GM21529 (cell line): ENCODE measurements at regions not wholly inside any gene's neighbourhood (a gene's known extent, or its start where the extent isn't known, plus 50 kb on each side); places are given as distances from the start of the nearest gene placed in this dataset.
"Not testable (repeated sequence)": the region's sequence is repeated elsewhere in the genome, so short reads cannot be mapped to it uniquely, and the experiment has no call there.

ENCODE experiments used
- ATAC-seq: cut with Tn5 transposase; IDR thresholded peaks from one replicate; pipeline ENCODE4 v1.9.1; 2021; ENCODE audit not compliant: unreplicated experiment

DNA sequence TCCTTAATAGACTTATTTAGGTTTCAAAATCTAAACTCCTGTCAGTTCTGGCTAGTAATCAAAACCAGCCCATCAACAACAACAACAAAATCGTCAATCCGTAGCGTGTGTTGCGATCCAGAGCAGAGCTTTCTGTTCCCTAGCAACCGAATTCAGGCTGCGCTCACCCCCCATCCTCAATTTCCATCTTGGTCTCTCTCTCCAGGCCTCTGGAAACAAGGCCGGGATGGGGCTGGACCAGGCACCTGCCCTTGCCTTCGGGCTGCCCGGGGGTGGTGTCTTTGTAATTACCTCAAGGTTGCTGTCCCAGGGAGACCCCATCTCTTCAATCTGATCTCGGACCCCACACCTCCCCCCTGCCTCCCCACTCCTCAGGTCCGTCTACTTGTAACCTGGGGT is 1341.5 kb downstream of the BRD1 start:
- ATAC-seq = no peak

DNA sequence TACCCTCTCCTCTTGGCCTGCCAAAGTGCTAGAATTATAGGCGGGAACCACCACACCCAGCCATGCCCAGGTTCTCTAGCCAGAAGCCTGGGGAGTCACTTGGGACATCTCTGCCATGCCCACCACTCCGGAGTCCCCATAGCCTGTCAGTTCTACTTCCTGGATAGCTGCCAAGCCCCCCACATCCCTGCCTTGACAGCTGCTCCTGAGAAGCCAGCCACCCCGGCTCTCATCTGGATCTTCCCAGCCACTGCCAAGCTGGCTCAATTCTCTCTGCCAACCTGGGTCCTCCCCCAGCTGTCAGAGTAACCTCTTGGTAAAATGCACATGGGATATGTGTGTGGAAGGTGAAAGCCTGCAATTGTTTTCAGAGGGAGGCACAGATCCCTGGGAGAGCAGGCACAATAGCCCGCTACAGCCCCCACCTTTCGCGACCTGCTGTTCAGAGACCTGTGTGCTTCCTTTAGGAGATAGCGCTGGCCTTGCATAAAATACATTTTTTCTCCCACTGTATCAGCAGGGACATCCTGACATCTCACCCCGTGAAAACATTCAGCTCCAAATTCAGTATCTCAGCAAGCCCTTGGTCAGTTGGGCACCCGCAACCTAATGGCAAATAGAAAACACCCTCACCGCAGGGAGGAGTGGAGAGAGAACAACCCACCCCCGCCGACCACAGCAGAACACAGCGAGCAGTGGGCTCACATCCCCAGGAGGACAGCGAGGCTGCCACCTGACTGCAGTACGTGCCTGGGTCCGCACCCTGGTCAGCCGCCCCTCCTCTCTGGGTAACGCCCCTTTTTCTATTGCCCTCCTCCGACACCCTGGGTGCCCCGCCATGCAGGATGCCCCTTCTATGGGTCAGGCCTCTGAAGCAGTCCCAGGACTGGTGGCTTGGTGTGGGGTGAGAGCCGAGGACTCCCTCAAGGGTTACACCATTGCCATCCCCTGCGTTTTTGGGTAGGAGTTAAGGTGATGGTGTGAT is 1342.2 kb downstream of the BRD1 start:
- ATAC-seq = no peak

DNA sequence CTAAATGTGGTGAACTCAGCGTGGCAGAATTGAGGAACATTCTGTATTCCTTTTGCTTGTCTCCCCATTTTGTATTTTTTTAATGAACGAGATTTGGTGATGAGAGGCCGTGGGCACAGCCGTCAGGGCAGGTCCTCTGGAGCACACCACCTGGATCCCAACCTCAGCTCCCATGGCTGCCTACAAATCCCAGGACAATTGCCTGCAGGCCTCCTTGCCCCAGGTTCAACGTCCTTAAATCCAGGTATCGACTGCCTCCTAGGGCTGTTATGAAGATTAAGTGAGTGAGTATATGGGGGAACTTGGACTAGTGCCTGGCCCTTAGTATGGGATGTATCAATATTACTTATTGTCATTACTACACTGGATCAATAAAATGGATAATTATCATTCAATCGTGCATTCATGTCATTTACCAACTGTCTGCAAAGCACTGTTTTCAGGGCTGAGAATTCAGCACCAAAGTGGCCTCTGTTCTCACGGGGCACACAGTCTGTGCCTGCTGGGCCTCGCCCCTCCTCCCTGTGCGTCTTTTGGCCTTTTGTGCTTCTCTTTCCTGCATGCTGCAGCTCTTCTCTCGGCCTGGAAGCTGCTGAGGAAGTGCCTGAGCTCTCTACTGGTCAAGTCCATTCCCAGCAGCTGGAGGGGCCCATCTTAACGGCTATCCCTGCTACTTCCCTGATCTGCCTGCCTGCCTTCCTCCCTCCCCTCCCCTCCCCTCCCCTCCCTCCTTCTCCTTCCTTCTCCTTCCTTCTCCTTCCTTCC is 1343.7 kb downstream of the BRD1 start:
- ATAC-seq = no peak

DNA sequence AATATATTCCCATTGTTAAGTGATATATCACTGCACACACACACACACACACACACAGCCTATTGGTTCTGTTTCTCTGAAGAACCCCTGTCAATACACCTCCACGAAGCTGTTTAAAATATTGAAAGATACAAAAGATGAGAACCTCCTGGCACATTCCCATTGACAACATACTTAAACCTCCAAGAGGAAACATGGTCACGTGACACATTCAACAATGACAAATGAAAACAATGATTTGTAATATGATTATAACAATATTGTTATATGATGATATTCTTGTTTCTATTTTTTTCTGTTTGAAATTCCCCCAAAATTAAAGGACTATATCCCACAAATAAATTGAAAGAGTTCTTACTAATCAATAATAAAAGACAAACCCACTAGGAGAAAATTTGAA is 1344.9 kb downstream of the BRD1 start:
- ATAC-seq = no peak

DNA sequence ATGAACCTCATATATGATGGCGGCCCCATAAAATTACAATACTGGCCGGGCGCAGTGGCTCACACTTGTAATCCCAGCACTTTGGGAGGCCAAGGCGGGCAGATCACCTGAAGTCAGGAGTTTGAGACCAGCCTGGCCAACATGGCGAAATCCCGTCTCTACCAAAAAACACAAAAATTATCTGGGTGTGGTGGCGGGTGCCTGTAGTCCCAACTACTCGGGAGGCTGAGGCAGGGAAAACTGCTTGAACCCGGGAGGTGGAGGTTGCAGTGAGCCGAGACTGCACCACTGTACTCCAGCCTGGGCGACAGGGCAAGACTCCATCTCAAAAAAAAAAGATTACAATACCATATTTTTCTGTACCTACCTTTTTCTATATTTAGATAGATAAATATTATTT is 1345.5 kb downstream of the BRD1 start:
- not testable (repeated sequence) for ATAC-seq

DNA sequence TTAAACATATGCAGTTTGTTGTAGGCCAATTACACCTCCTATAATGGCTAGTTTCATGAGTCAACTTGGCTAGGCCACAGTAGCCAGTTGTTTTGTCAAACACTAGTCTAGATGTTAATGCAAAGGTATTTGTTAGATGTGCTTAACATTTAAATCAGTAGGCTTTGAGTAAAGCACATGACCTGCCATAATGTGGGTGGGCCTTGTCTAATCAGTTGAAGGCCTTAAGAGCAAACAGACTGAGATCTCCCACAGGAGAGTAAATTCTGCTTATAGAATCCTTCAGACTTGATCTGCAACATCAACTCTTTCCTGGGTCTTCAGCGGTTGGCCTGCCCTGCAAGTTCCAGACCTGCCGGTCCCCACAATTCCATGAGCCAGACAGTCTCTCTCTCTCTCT is 1345.9 kb downstream of the BRD1 start:
- ATAC-seq = no peak

DNA sequence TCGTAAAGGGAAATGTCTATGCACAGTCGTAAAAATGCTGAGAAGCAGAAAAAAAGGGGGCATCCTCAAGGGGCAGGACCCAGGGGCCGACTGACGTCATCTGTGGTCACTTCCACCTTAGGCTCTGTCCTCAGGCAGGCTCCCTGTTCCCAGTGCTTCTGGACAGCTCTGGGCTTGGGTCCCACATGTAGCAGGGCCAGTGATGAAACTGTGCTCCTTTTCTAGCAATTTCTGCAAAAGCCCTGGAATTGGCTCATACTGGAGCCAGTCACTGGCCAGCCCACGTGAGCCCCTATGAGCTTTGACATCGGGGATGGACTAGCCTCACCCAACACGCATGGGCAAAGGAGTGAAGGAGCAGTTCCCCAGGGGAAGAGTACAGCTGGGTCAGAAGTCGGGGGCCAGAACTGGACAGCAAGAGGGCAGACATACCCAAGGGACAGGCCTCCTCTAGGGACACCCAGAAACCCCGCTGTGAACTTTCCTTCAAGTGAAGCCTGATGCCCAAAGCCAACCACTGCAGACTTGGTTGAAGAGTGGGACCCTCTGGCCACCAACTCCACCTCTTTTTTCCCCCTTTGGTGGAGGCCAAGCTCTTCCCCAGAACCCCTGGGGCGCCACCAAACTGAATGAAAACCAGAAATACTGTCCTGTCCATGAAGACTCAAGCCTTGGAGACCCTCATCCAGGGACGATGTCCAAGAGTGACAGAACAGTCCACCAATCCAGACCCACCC is 1349.0 kb downstream of the BRD1 start:
- ATAC-seq = no peak

DNA sequence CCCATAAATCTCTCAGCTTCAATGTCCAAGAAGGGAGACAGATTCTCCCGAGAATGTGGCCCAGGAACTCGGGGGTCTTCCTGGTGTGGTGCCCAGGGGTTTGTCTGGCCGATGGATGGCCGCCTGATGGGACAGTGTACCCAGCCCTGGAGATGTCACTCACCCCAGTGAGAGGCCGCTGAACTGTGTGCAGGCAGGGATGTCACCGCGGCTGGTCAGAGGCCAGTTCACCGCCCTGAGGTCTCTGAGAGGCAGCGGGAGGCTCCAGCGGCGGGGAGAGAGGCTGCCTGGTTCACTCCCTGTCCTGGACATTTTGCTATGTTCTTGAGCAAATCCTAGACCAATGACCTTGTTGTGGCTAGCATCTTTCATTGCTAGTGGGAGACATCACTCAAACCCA is 1349.5 kb downstream of the BRD1 start:
- ATAC-seq = no peak

DNA sequence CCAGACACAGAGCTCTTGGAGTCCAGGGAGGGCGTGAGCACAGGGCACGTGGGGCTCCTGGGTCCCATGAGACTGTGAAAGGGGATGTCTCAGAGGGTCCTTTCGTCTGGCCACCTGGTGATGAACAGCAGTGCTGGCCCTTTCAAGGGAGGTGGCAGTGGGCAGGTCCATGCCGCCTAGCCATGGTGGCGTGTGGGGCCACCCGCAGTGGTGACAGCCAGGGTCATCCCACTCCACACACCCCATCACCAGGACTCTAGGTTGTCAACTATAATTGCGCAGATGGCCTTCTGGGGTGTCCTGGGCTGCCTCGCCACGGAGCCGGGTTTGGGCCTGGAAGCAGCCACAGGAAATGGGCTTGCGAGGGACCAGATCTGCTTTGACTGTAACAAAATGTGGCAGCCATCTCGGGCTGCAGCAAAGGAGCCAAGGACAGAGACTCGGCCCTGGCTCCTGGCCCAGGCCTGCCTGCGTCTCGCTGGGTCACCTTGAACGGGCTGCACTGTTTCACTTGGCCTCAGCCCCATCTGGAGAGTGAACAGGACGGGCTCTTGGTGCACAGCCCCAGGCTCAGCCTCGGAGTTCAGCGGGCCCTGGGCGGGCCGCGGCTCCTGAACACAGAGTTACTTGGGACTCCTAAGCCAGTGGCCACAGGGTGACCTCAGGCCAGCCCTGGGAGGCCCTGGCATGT is 1350.5 kb downstream of the BRD1 start:
- ATAC-seq = no peak

DNA sequence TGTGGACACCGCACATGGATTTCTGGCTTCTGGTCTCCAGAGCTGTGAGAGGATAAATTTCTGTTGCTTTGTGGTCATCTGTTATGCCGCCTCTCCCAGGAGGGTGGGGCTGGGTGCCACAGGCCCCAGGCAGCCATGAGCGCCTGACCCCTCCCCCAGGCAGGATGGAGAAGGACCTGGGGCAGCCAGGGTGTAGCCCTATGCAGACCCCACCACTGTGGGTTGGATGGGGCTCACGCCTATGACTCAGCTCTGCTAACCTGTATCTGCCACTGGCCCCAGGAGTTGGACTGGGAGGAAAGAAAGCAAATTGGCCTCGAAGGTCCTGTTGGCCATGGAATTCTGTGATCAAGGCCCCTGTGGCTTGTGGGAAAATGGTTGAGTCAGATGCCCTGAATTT is 1351.1 kb downstream of the BRD1 start:
- no peak for ATAC-seq

DNA sequence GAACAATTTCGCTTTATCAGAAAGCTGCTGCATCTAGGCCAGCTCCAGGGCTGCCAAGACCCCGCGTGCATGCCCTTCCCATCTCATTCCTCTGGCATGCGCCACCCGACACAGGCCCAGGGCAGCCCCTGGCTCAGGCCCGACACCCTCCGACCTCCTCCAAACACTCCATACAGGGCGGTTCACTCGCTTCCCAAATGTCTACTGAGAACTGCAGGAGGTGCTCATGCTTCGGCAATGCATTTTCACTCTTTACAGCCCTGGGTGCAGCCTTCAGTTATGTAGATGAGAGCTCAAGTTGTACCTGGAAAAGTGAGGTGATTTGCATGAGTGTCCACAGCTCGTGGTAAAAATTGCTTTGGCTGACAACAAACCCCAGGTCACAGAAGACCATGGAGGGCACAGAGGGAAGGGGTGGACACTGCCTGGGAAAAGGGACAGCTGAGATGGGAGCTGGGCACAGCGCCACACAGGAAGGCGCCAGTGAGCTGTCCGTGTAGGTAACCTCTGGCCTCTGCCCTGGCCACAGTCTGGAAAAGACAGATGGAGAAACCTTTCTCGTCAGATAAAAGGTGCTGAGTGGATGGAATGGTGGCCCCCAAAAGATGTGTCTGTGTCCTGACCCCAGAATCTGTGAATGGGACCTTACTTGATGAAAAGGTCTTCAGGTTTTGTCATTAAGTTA is 1351.9 kb downstream of the BRD1 start:
- ATAC-seq = no peak

DNA sequence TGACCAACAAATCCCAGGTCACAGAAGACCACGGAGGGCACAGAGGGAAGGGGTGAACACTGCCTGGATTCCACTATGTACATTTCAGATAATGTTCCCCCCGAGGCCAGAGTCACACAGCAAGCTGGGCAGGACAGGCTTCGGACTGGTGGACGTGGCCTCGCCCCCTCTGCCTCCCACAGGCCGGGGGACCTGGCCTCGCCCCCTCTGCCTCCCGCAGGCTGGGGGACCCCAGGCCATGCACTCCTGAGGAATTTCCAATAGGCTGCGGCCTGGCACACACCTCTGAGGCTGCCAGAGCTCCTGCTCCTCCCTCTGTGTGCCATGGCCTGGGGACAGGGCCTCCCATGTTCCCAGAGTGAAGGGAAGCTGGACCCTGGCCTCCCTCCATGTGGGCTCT is 1352.8 kb downstream of the BRD1 start:
- ATAC-seq = no peak

DNA sequence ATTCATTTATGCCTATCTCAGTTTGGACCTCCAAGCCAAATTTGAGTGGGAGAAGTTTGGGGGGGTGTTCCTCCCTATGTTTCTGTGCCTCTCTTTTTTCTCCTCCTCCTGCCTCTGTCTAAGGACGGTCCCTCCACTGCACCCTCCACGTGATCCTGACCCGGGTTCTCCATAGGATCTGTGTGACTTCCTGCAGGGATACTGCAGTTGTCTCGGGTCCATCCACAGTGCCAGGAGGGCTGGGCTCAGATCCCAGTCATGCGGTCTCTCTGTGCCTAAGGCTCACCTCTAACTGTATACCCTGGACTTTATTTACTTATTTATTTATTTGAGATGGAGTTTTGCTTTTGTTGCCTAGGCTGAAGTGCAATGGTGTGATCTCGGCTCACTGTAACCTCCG is 1354.5 kb downstream of the BRD1 start:
- no peak for ATAC-seq

DNA sequence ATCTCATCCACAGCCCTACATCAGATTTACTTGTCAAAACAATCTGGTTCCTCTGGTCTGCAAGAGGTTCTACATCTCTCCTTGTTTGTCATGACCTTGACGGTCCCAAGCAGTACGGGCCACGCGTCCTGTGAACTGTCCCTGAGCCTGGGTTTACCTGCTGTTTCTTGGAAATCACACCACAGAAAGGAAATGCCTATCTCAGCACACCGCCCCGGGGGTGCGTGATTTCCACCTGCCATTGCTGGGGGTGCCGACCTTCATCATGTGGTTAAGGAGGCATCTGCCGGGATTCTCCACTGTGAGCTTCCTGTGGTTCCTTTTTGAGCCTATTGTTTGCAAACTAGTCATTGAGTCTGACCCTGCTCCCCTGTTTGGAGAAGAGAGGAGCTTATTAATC is 1363.4 kb downstream of the BRD1 start:
- no peak for ATAC-seq

DNA sequence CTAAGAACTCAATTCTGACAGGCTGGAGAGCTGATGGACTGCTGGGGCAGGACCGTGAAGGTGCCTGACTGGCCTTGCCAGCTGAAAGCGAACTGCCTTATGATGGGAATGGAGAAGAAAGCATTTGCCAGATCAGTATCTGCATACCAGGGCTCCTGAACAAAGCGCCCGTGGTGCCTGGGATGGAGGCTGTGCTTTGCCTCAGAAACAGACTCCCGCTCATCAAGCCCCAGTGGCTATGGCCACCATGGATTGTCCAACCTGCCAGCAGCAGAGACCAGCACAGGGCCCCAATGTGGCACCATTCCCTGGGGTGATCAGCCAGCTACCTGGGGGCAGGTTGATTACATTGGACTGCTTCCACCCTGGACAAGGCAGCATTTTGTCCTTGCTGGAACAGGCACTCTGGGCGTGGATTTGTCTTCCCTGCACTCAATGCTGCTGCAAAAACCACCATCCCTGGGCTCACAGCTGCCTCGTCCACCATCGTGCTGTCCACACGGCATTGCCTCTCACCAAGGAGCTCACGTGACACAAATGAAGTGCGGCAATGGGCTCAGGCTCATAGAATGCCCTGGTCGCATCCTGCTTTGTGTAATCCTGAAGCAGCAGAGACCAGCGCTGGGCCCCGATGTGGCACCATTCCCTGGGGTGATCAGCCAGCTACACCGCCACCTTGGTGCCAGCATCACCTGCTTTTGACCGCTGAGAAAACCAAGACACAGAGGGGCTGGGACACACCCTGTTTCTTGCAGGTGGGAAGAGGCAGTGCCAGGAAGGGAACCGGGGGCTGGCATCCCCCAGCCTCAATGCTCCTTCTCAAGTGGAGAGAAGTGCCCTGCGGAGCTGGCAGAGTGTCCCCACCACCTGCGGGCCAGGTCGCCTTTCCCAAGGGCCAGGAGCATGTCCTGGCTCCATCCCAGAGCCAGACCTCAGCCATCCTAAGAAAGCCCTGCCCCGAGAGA is 1367.5 kb downstream of the BRD1 start:
- no peak for ATAC-seq

DNA sequence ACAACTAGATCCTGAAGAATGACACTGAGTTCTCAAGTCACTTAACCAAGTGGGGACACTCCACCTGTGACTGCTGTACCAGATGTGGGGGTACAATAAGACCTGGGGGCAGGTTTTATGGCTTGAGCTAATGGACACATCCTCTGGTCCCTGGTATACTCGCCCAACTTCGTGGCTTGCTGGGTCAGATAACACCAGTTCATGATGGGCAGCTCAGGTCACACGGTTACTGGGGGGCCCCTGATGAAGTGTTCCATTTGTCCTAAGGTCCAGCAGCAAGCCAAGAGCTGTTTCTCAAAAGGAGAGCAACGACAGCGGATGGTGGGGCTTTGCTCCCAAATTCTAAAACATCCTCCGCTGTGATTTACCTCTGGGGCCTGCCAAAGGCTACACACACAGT is 1368.4 kb downstream of the BRD1 start:
- no peak for ATAC-seq

DNA sequence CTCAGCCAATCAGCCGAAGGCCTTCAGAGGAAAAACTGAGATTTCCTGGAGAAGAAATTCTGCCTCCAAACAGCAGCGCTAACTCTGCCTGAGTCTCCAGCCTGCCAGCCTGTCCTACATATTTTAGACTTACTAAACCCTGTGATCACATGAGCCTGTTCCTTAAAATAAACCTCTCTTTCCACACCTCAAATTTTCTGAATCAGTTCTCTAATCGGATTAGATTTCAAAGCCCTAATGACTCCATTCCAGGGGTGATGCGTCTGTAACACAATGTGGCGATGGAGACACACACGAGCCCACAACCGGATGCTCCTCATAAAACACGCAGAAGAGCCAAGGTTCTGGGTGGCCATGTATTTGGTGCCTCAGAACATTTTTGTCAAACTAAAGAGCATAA is 1371.2 kb downstream of the BRD1 start:
- ATAC-seq = no peak

DNA sequence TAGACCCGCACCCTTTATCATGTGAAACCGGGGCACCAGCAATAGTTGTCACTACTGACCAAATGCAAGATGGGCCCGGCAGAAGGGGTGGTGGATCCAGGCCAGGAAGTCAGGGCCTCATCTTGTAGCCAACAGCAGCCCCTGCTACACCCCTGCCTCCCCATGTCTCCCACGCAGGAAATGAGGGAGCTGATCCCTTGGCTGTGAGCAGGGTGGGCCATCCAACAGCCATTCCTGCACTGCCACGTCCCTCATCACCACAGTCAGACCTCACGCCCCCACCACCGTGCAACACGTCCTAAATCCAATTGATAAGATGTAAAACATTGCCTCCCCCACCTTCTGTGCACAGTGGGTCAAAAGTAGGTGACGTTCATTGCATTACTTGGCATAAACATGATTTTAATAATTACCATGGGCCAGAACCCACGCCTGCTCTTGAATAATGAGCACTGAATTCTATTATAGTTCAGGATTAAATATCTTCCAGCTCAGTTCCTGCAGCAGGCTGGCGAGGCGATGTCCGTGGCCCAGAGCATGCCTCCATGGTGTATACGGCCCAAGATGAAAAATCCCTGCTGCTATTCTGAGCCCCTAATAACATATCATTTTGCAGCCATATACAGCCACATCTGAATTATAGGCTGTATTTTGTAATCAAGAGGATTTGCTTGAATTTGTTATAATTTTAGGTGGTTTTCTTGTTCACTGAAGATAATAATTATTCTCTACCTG is 1373.8 kb downstream of the BRD1 start:
- no peak for ATAC-seq

DNA sequence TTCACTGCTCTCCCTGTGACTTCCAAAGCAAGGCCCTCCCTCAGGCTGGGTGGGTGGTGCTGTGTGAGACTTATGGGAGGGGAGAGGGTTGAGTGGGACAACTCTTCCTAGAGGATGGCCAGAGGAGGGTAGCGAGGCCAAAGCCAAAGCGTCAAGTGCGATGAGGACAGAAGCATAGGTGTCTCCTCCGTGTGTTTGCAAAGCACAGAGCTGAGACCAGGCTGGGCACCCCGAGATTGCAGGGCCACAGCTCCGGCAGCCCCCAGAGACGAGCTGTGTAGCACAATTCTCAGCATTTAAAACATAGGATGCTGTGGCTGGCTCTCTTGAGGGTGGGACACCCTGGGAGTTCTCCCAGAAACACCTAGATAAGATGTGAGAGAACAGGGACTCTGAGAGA is 1374.5 kb downstream of the BRD1 start:
- no peak for ATAC-seq
